Hematopoietic multipotent progenitor cell treated with erythropoietin and hydrocortisone succinate and interleukin-3 and kit ligand, for 4 days (in vitro differentiated cells): ENCODE measurements at regions not wholly inside any gene's neighbourhood (a gene's known extent, or its start where the extent isn't known, plus 50 kb on each side); places are given as distances from the start of the nearest gene placed in this dataset.
"Not testable (repeated sequence)": the region's sequence is repeated elsewhere in the genome, so short reads cannot be mapped to it uniquely, and the experiment has no call there.

ENCODE experiments used
- DNase-seq: peaks from one replicate; pipeline ENCODE4 v3.0.0-alpha.2; 2015

- no peak for DNase-seq
Measured at GRCh38 chr7:8809320-8809719, 375.9 kb downstream of the NXPH1 start.

- DNase-seq = no peak
Measured at GRCh38 chr7:8817448-8818036, 384.1 kb downstream of the NXPH1 start.

GRCh38 chr7:8818406-8818805 lies 385.0 kb downstream of the NXPH1 start:
- DNase-seq = no peak

- no peak for DNase-seq
Measured at GRCh38 chr7:8822595-8822994, 389.2 kb downstream of the NXPH1 start.

- DNase-seq = no peak
Measured at GRCh38 chr7:8823486-8823885, 390.1 kb downstream of the NXPH1 start.

GRCh38 chr7:8827329-8827728 lies 393.9 kb downstream of the NXPH1 start:
- no peak for DNase-seq

GRCh38 chr7:8829100-8829499 lies 395.7 kb downstream of the NXPH1 start:
- DNase-seq = no peak

GRCh38 chr7:8831376-8831775 lies 398.0 kb downstream of the NXPH1 start:
- DNase-seq = no peak

- no peak for DNase-seq
Measured at GRCh38 chr7:8833355-8833754, 399.9 kb downstream of the NXPH1 start.

- DNase-seq = no peak
Measured at GRCh38 chr7:8841171-8841570, 407.8 kb downstream of the NXPH1 start.

- no peak for DNase-seq
Measured at GRCh38 chr7:8871716-8872115, 438.3 kb downstream of the NXPH1 start.

GRCh38 chr7:8881916-8882315 lies 448.5 kb downstream of the NXPH1 start:
- no peak for DNase-seq

- DNase-seq = no peak
Measured at GRCh38 chr7:8885480-8886000, 452.1 kb downstream of the NXPH1 start.

GRCh38 chr7:8890346-8890745 lies 456.9 kb downstream of the NXPH1 start:
- not testable (repeated sequence) for DNase-seq

GRCh38 chr7:8893775-8894174 lies 460.4 kb downstream of the NXPH1 start:
- DNase-seq = no peak

- no peak for DNase-seq
Measured at GRCh38 chr7:8906396-8907075, 473.1 kb downstream of the NXPH1 start.

- DNase-seq = no peak
Measured at GRCh38 chr7:8908889-8909288, 475.5 kb downstream of the NXPH1 start.

- DNase-seq = no peak
Measured at GRCh38 chr7:8913682-8914081, 480.3 kb downstream of the NXPH1 start.

GRCh38 chr7:8921807-8922206 lies 488.4 kb downstream of the NXPH1 start:
- DNase-seq = no peak

GRCh38 chr7:8922726-8923125 lies 489.3 kb downstream of the NXPH1 start:
- DNase-seq = no peak

- no peak for DNase-seq
Measured at GRCh38 chr7:8923164-8923806, 489.9 kb downstream of the NXPH1 start.

GRCh38 chr7:8931906-8932646 lies 498.7 kb downstream of the NXPH1 start:
- DNase-seq = peak; percentile 1

GRCh38 chr7:8932751-8933150 lies 499.3 kb downstream of the NXPH1 start:
- DNase-seq = no peak

- no peak for DNase-seq
Measured at GRCh38 chr7:8937204-8937603, 503.8 kb downstream of the NXPH1 start.
